Left lung (tissue), 4 donors: ENCODE measurements at regions not wholly inside any gene's neighbourhood (a gene's known extent, or its start where the extent isn't known, plus 50 kb on each side); places are given as distances from the start of the nearest gene placed in this dataset.

Source experiments
- ATAC-seq: fragments of 200-7000 bp; cut with Tn5 transposase; one replicate; pipeline ENCODE4 v1.9.1; 2020; ENCODE audit warnings: moderate library complexity
- DNase-seq, 4 donors: peaks; one replicate each; pipeline ENCODE4 v3.0.0-alpha.2; 2013 to 2020
- H3K27ac ChIP-seq, 2 donors: fragments of 200-600 bp; sonication (generic) in 1 of 2; one replicate each; pipeline versions ENCODE4 v1.5.0 to v1.8.0; 2020 to 2021
- H3K27me3 ChIP-seq, 2 donors: fragments of 200-600 bp; sonication (generic) in 1 of 2; one replicate each; pipeline versions ENCODE4 v1.5.0 to v1.8.0; 2020 to 2021
- H3K36me3 ChIP-seq, 2 donors: fragments of 200-600 bp; sonication (generic) in 1 of 2; one replicate each; pipeline versions ENCODE4 v1.5.0 to v1.8.0; 2020 to 2021
- H3K4me1 ChIP-seq, 2 donors: fragments of 200-600 bp; one replicate each; pipeline ENCODE4 v1.8.0; 2021
- H3K4me3 ChIP-seq, 2 donors: fragments of 200-600 bp; sonication (generic) in 1 of 2; one replicate each; pipeline versions ENCODE4 v1.5.0 to v1.8.0; 2020 to 2021; ENCODE audit warnings: mild to moderate bottlenecking in 1 of 2
- H3K9me3 ChIP-seq, 2 donors: fragments of 200-600 bp; sonication (generic) in 1 of 2; one replicate each; pipeline versions ENCODE4 v1.5.0 to v1.8.0; 2020 to 2021
- CTCF ChIP-seq, 2 donors: fragments of 200-600 bp; sonication (generic) in 1 of 2; IDR thresholded peaks; one replicate each; pipeline versions ENCODE4 v1.5.0 to v1.8.0; 2021; ENCODE audit warnings: antibody characterized with exemption in 2 of 2
- intact Hi-C, 2 donors: fragments of 100-400 bp; cut with DNase I; formaldehyde crosslinking; loops; one replicate each; pipeline versions ENCODE4 v1.11.2 to v1.14.2; 2022
- donor health status: DM: no; HTN: yes; CAD: no.
- donor health status: DM: no; HTN: no; CAD: no.

- no peak for TF ChIP-seq CTCF (IDR thresholded peaks at IDR 0.05)
- H3K9me3 ChIP-seq: no peaks in the 10 kb centered on the region
- H3K27ac ChIP-seq: no peak overlapping the region
- no peak for ATAC-seq
- no peaks in the 10 kb centered on the region for H3K4me1 ChIP-seq
- no peaks in the 10 kb centered on the region for H3K27me3 ChIP-seq
- no peaks in the 10 kb centered on the region for H3K36me3 ChIP-seq
- DNase-seq: peak in 2 of 4 donors; percentile 11 to 19
- H3K4me3 ChIP-seq: no peak overlapping the region
- intact Hi-C loops: no loop called here
These were observed 218.9 kb downstream of the PCDH7 start for GRCh38 chr4:30939069-30939468.

- Histone ChIP-seq H3K27ac (no peak overlapping the region), H3K4me3 (no peak overlapping the region), H3K36me3 (no peaks in the 10 kb centered on the region), H3K9me3 (no peaks in the 10 kb centered on the region), H3K4me1 (no peaks in the 10 kb centered on the region), H3K27me3 (no peaks in the 10 kb centered on the region)
- no peak for ATAC-seq
- intact Hi-C loops: no loop called here
- no peak for DNase-seq
- TF ChIP-seq CTCF (IDR thresholded peaks at IDR 0.05): no peak
These were observed 219.5 kb downstream of the PCDH7 start for GRCh38 chr4:30939684-30940083.

GRCh38 chr4:30941641-30942040, 221.5 kb downstream of the PCDH7 start:
- H3K27me3 ChIP-seq: no peaks in the 10 kb centered on the region
- H3K4me3 ChIP-seq: no peak overlapping the region
- intact Hi-C loops: no loop called here
- H3K27ac ChIP-seq: no peak overlapping the region
- no peak for DNase-seq
- H3K9me3 ChIP-seq: no peaks in the 10 kb centered on the region
- ATAC-seq: no peak
- no peaks in the 10 kb centered on the region for H3K4me1 ChIP-seq
- no peak for TF ChIP-seq CTCF (IDR thresholded peaks at IDR 0.05)
- H3K36me3 ChIP-seq: no peaks in the 10 kb centered on the region

GRCh38 chr4:30943356-30943755, 223.2 kb downstream of the PCDH7 start:
- intact Hi-C loops: no loop called here
- H3K27ac ChIP-seq: no peak overlapping the region
- ATAC-seq: no peak
- no peaks in the 10 kb centered on the region for H3K9me3 ChIP-seq
- H3K36me3 ChIP-seq: no peaks in the 10 kb centered on the region
- DNase-seq: peak in 1 of 4 donors; percentile 13
- H3K4me1 ChIP-seq: no peaks in the 10 kb centered on the region
- H3K4me3 ChIP-seq: no peak overlapping the region
- no peak for TF ChIP-seq CTCF (IDR thresholded peaks at IDR 0.05)
- no peaks in the 10 kb centered on the region for H3K27me3 ChIP-seq

- Histone ChIP-seq H3K4me1 (no peaks in the 10 kb centered on the region), H3K27me3 (no peaks in the 10 kb centered on the region), H3K36me3 (no peaks in the 10 kb centered on the region), H3K9me3 (no peaks in the 10 kb centered on the region), H3K27ac (no peak overlapping the region), H3K4me3 (no peak overlapping the region)
- intact Hi-C loops: no loop called here
- no peak for TF ChIP-seq CTCF (IDR thresholded peaks at IDR 0.05)
- ATAC-seq (peak; percentile 49), DNase-seq (no peak)
These were observed 225.4 kb downstream of the PCDH7 start for GRCh38 chr4:30945586-30945985.
